ENCODE measurements at regions not wholly inside any gene's neighbourhood (a gene's known extent, or its start where the extent isn't known, plus 50 kb on each side); places are given as distances from the start of the nearest gene placed in this dataset.

DNA sequence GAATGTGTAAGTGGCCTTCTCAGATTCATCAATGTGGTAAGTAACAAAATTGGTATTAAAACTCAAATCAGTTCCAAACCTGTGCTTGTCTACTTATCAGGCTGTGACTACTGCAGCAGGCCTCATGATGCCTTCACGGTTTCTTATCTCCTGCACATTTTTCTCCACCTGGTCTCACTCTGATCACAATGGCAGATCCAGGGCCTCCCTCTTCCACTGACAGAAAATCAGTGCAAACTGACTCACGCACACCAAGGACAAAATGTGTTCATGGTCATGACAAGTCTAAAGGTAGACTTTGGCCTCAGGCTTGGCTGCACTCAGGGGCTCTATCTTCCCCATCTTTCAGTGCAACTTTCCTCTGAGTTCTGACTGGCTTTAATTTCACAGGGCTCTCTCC, 56.7 kb upstream of the ATP1A1 start (continued):
- TF ChIP-seq, protein P1, sequence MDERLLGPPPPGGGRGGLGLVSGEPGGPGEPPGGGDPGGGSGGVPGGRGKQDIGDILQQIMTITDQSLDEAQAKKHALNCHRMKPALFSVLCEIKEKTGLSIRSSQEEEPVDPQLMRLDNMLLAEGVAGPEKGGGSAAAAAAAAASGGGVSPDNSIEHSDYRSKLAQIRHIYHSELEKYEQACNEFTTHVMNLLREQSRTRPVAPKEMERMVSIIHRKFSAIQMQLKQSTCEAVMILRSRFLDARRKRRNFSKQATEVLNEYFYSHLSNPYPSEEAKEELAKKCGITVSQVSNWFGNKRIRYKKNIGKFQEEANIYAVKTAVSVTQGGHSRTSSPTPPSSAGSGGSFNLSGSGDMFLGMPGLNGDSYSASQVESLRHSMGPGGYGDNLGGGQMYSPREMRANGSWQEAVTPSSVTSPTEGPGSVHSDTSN (CRISPR knock-in tag; IDR thresholded peaks at IDR 0.05) = no peak
- TF ChIP-seq, protein P2, sequence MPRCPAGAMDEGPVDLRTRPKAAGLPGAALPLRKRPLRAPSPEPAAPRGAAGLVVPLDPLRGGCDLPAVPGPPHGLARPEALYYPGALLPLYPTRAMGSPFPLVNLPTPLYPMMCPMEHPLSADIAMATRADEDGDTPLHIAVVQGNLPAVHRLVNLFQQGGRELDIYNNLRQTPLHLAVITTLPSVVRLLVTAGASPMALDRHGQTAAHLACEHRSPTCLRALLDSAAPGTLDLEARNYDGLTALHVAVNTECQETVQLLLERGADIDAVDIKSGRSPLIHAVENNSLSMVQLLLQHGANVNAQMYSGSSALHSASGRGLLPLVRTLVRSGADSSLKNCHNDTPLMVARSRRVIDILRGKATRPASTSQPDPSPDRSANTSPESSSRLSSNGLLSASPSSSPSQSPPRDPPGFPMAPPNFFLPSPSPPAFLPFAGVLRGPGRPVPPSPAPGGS (CRISPR knock-in tag; IDR thresholded peaks at IDR 0.05) = no peak
- TF ChIP-seq PAX8 (CRISPR knock-in tag; IDR thresholded peaks at IDR 0.05; ENCODE audit: borderline replicate concordance) (no peak), ZNF619 (CRISPR knock-in tag; IDR thresholded peaks at IDR 0.05) (no peak), ZNF225 (CRISPR knock-in tag; IDR thresholded peaks at IDR 0.05) (no peak), ZEB1 (IDR thresholded peaks at IDR 0.05; ENCODE audit: insufficient replicate concordance, low read depth) (no peak), ZFP36L1 (CRISPR knock-in tag; IDR thresholded peaks at IDR 0.05) (no peak), FOXM1 (CRISPR knock-in tag; IDR thresholded peaks at IDR 0.05) (no peak), XRCC5 (optimal IDR thresholded peaks at IDR 0.05; ENCODE audit: low read length) (no peak), NPAS2 (CRISPR knock-in tag; IDR thresholded peaks at IDR 0.05; ENCODE audit: borderline replicate concordance) (no peak), KMT2A (CRISPR knock-in tag; IDR thresholded peaks at IDR 0.05) (no peak), ZNF878 (CRISPR knock-in tag; IDR thresholded peaks at IDR 0.05) (no peak), ZBTB3 (CRISPR knock-in tag; IDR thresholded peaks at IDR 0.05; ENCODE audit: borderline replicate concordance, low read depth) (no peak), SP2 (CRISPR knock-in tag; IDR thresholded peaks at IDR 0.05) (no peak), ZNF431 (CRISPR knock-in tag; IDR thresholded peaks at IDR 0.05; ENCODE audit: borderline replicate concordance, low read depth) (no peak), KLF6 (CRISPR knock-in tag; IDR thresholded peaks at IDR 0.05) (no peak), SNAI1 (CRISPR knock-in tag; IDR thresholded peaks at IDR 0.05; ENCODE audit: borderline replicate concordance) (no peak), SALL2 (CRISPR knock-in tag; IDR thresholded peaks at IDR 0.05) (no peak)
- TF ChIP-seq, protein P3, sequence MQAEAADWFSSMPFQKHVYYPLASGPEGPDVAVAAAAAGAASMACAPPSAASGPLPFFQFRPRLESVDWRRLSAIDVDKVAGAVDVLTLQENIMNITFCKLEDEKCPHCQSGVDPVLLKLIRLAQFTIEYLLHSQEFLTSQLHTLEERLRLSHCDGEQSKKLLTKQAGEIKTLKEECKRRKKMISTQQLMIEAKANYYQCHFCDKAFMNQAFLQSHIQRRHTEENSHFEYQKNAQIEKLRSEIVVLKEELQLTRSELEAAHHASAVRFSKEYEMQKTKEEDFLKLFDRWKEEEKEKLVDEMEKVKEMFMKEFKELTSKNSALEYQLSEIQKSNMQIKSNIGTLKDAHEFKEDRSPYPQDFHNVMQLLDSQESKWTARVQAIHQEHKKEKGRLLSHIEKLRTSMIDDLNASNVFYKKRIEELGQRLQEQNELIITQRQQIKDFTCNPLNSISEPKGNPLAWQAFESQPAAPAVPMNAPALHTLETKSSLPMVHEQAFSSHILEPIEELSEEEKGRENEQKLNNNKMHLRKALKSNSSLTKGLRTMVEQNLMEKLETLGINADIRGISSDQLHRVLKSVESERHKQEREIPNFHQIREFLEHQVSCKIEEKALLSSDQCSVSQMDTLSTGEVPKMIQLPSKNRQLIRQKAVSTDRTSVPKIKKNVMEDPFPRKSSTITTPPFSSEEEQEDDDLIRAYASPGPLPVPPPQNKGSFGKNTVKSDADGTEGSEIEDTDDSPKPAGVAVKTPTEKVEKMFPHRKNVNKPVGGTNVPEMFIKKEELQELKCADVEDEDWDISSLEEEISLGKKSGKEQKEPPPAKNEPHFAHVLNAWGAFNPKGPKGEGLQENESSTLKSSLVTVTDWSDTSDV (CRISPR knock-in tag; IDR thresholded peaks at IDR 0.05) = no peak
- TF ChIP-seq, protein P4, sequence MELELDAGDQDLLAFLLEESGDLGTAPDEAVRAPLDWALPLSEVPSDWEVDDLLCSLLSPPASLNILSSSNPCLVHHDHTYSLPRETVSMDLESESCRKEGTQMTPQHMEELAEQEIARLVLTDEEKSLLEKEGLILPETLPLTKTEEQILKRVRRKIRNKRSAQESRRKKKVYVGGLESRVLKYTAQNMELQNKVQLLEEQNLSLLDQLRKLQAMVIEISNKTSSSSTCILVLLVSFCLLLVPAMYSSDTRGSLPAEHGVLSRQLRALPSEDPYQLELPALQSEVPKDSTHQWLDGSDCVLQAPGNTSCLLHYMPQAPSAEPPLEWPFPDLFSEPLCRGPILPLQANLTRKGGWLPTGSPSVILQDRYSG (CRISPR knock-in tag; IDR thresholded peaks at IDR 0.05) = no peak
- TF ChIP-seq, protein P5, sequence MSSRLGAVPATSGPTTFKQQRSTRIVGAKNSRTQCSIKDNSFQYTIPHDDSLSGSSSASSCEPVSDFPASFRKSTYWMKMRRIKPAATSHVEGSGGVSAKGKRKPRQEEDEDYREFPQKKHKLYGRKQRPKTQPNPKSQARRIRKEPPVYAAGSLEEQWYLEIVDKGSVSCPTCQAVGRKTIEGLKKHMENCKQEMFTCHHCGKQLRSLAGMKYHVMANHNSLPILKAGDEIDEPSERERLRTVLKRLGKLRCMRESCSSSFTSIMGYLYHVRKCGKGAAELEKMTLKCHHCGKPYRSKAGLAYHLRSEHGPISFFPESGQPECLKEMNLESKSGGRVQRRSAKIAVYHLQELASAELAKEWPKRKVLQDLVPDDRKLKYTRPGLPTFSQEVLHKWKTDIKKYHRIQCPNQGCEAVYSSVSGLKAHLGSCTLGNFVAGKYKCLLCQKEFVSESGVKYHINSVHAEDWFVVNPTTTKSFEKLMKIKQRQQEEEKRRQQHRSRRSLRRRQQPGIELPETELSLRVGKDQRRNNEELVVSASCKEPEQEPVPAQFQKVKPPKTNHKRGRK (CRISPR knock-in tag; IDR thresholded peaks at IDR 0.05) = no peak
- TF ChIP-seq, protein P6, sequence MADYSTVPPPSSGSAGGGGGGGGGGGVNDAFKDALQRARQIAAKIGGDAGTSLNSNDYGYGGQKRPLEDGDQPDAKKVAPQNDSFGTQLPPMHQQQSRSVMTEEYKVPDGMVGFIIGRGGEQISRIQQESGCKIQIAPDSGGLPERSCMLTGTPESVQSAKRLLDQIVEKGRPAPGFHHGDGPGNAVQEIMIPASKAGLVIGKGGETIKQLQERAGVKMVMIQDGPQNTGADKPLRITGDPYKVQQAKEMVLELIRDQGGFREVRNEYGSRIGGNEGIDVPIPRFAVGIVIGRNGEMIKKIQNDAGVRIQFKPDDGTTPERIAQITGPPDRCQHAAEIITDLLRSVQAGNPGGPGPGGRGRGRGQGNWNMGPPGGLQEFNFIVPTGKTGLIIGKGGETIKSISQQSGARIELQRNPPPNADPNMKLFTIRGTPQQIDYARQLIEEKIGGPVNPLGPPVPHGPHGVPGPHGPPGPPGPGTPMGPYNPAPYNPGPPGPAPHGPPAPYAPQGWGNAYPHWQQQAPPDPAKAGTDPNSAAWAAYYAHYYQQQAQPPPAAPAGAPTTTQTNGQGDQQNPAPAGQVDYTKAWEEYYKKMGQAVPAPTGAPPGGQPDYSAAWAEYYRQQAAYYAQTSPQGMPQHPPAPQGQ (CRISPR knock-in tag; IDR thresholded peaks at IDR 0.05; ENCODE audit: borderline replicate concordance) = no peak
